Natural killer cell (primary cell): ENCODE measurements at regions not wholly inside any gene's neighbourhood (a gene's known extent, or its start where the extent isn't known, plus 50 kb on each side); places are given as distances from the start of the nearest gene placed in this dataset.

Experiments
- ATAC-seq, 3 donors: fragments of 150-1000 bp in 2 of 3; fragments of 200-7000 bp in 1 of 3; cut with Tn5 transposase; 1 replicate in 1 of 3; 2 replicates in 2 of 3; pipeline ENCODE4 v1.10.0; 2021; ENCODE audit warnings: mild to moderate bottlenecking in 2 of 3, moderate library complexity in 2 of 3
- DNase-seq, 2 donors: peaks; one replicate each; pipeline versions ENCODE4 v3.0.0 to v3.0.0-alpha.2; 2013 to 2021; ENCODE audit warnings: mixed read lengths in 1 of 2
- H3K27ac ChIP-seq: one replicate; pipeline ENCODE4 v1.5.1; 2013; ENCODE audit warnings: mild to moderate bottlenecking, low read length
- H3K27me3 ChIP-seq: one replicate; pipeline ENCODE4 v1.6.1; 2013; ENCODE audit warnings: low read length; ENCODE audit not compliant: control insufficient read depth, insufficient read depth
- H3K36me3 ChIP-seq: one replicate; pipeline ENCODE4 v1.6.1; 2013; ENCODE audit warnings: low read length; ENCODE audit not compliant: control insufficient read depth, insufficient read depth
- H3K4me1 ChIP-seq: one replicate; pipeline ENCODE4 v1.6.1; 2013; ENCODE audit warnings: low read length; ENCODE audit not compliant: control insufficient read depth, insufficient read depth
- H3K4me3 ChIP-seq: one replicate; pipeline ENCODE4 v1.5.1; 2013; ENCODE audit warnings: low read length
- H3K9me3 ChIP-seq: one replicate; pipeline ENCODE4 v1.6.1; 2013; ENCODE audit warnings: low read length; ENCODE audit not compliant: control insufficient read depth, insufficient read depth
- H3K27ac Mint-ChIP-seq, 2 donors: one replicate each; pipeline ENCODE4 v1.8.0; 2022; ENCODE audit warnings: mild to moderate bottlenecking in 2 of 2, mixed read lengths in 2 of 2, moderate library complexity in 1 of 2
- H3K27me3 Mint-ChIP-seq, 2 donors: one replicate each; pipeline ENCODE4 v1.8.0; 2022; ENCODE audit warnings: low read depth in 2 of 2, mixed read lengths in 2 of 2
- H3K36me3 Mint-ChIP-seq: one replicate; pipeline ENCODE4 v1.8.0; 2022; ENCODE audit warnings: mixed read lengths
- H3K4me1 Mint-ChIP-seq, 2 donors: one replicate each; pipeline ENCODE4 v1.8.0; 2022; ENCODE audit warnings: mixed read lengths in 2 of 2
- H3K4me3 Mint-ChIP-seq: one replicate; pipeline ENCODE4 v1.8.0; 2022; ENCODE audit warnings: mild to moderate bottlenecking, moderate library complexity, mixed read lengths
- H3K9me3 Mint-ChIP-seq, 2 donors: one replicate each; pipeline ENCODE4 v1.8.0; 2022; ENCODE audit warnings: mixed read lengths in 2 of 2
- CTCF ChIP-seq: fragments of 200-600 bp; IDR thresholded peaks from one replicate; pipeline ENCODE4 v1.8.0; 2022; ENCODE audit warnings: antibody characterized with exemption
- WGBS: methylation state at CpG from one replicate; pipeline ENCODE4 v1.1.7; 2013; ENCODE audit warnings: missing lambda C conversion rate; ENCODE audit not compliant: insufficient coverage; 5-methylcytosine and 5-hydroxymethylcytosine counted together
- intact Hi-C: fragments of 100-400 bp; cut with micrococcal nuclease; formaldehyde crosslinking; loops from one replicate; pipeline ENCODE4 v1.14.2; 2022

- Histone ChIP-seq H3K9me3 (no peaks in the 10 kb centered on the region), H3K36me3 (no peaks in the 10 kb centered on the region), H3K27ac (no peak overlapping the region), H3K4me3 (no peak overlapping the region), H3K4me1 (peaks cover 12% of the 10 kb centered on the region), H3K27me3 (no peaks in the 10 kb centered on the region)
- no peak for DNase-seq
- Mint-ChIP-seq H3K4me3 (no peak overlapping the region), H3K36me3 (no peaks in the 10 kb centered on the region), H3K27ac (no peak overlapping the region), H3K9me3 (no peaks in the 10 kb centered on the region), H3K27me3 (peaks cover 6 to 11% of the 10 kb centered on the region in 2 donors), H3K4me1 (peaks cover 0 to 12% of the 10 kb centered on the region in 2 donors)
- intact Hi-C loops = no loop called here
- no peak for ATAC-seq
- TF ChIP-seq CTCF = no peak
- WGBS = 86% methylated on average over 16 of the region's 17 CpGs
Measured at GRCh38 chr1:19009126-19009881, 52.8 kb upstream of the IFFO2 start.

- no peaks in the 10 kb centered on the region for H3K27me3 ChIP-seq
- H3K4me1 ChIP-seq = peaks cover 12% of the 10 kb centered on the region
- H3K36me3 ChIP-seq = no peaks in the 10 kb centered on the region
- no peak for TF ChIP-seq CTCF
- Mint-ChIP-seq H3K27me3 (peaks cover 11 to 14% of the 10 kb centered on the region in 2 donors), H3K4me1 (peaks cover 0 to 12% of the 10 kb centered on the region in 2 donors), H3K36me3 (no peaks in the 10 kb centered on the region), H3K9me3 (no peaks in the 10 kb centered on the region), H3K4me3 (no peak overlapping the region), H3K27ac (no peak overlapping the region)
- 85% methylated on average over 11 of the region's 11 CpGs for WGBS
- intact Hi-C loops = no loop called here
- no peak overlapping the region for H3K27ac ChIP-seq
- no peak overlapping the region for H3K4me3 ChIP-seq
- no peak for ATAC-seq
- no peak for DNase-seq
- no peaks in the 10 kb centered on the region for H3K9me3 ChIP-seq
Measured at GRCh38 chr1:19007491-19008441, 51.3 kb upstream of the IFFO2 start.

GRCh38 chr1:19006837-19007271, 50.4 kb upstream of the IFFO2 start:
- Mint-ChIP-seq H3K36me3 (no peaks in the 10 kb centered on the region), H3K4me3 (no peak overlapping the region), H3K4me1 (peaks cover 0 to 12% of the 10 kb centered on the region in 2 donors), H3K27ac (no peak overlapping the region), H3K9me3 (peaks cover 0 to 2% of the 10 kb centered on the region in 2 donors), H3K27me3 (peaks cover 11 to 14% of the 10 kb centered on the region in 2 donors)
- H3K27ac ChIP-seq = no peak overlapping the region
- no peak overlapping the region for H3K4me3 ChIP-seq
- 100% methylated on average over 2 of the region's 2 CpGs for WGBS
- intact Hi-C loops = no loop called here
- H3K4me1 ChIP-seq = peaks cover 12% of the 10 kb centered on the region
- no peak for TF ChIP-seq CTCF
- DNase-seq = no peak
- no peaks in the 10 kb centered on the region for H3K27me3 ChIP-seq
- H3K9me3 ChIP-seq = no peaks in the 10 kb centered on the region
- H3K36me3 ChIP-seq = no peaks in the 10 kb centered on the region
- no peak for ATAC-seq
